Umbilical cord (tissue), 1 donor: ENCODE measurements at regions not wholly inside any gene's neighbourhood (a gene's known extent, or its start where the extent isn't known, plus 50 kb on each side); places are given as distances from the start of the nearest gene placed in this dataset.

ENCODE experiments used
- DNase-seq: peaks from one replicate; pipeline ENCODE4 v3.0.0-alpha.2; 2015; ENCODE audit warnings: low spot score

DNA sequence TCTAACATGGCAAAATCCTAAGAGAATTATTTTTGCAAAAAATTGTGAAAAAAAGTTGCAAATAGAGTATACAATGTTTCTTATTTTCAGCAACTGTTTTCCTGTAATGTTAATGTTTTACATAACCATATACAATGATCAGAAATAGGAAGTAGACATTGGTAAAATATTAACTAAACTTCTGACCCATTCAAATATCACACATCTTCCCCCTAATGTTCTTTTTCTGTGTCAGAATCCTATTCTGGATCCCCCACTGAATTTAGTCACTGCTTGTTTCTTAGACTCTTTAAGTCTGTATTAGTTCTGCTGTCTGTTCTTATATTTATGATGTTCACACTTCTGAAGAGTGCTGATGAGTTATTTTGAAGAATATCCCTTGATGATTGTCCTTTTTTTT, 62.0 kb downstream of the HFE start:
- DNase-seq, result no peak

DNA sequence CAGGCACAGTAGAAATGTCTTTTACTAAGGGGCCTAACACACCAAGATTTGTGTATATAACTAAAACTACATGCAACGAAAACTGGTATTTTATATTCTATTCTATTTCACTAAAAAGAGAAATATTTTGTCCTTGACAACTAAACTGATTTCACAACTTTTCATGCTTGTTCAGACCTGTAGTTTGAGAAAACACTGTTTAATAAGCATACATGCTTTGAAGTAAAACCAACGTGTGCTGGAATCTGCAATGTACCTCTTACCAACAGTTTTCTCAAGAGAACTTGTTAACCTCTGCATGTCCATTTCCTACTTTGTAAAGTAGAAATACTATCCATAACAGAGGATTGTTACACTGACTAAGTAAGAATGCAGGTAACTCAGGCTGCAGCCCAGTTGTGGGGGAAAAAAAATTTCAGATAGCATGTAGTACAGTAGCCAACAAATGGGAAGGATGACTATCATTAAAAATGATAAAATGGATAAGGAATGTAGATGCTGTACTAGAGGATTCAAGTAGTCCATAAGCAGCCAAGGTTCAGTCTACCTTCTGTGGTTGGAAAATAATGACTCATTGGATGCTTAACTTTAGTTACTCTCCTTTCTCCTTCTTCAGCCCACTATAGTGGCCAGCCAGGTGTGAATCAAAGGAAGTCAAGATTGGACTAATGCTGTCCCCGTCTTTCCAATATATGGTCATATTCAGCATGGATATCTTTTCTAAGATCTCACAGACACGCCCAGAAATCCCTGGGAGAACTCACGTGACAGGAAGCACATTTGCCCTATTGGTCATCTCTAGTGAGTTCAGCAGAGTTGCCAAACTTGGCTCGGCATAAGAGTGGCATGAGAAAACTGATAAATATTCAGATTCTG, 65.2 kb downstream of the HFE start:
- peak; percentile 40 for DNase-seq

DNA sequence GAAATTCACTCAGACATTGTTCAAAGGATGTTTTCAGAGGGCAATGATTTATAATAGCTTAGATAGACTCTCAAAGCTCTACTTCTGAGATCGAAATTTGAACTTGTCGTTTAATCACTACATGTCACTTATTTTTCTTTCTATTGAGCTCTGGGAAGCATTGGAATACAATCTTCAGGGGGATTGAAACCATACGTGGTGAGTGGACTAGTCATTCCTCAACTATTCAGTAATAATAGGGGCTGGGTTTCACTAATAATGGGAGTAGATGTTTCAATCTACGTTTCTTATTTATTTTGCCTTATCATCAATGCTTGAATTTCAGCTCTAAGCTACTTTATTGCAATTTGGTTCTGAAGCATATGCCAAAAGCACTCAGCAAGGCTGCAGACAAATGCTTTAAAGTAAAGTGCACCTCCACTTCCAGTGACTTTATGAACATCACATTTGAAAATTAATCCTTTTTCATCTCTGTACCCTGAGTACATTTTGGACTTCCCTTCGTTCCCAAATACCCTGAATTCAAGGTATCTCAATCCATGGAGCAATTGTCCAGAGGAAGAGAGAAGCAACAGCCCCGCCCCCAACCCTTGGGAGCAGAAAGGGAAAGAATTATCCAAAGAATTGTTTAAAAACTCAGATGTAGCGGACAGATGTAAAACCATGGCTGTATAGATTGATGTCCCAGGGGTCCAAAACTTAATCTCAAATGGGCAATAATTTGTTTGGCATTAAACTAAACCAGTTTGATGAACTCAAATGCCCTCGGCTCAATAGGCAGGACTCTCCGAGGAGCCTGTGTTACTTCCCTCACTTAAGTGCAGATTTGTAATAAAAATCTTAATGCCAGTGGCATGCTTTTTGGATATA, 68.1 kb downstream of the HFE start:
- DNase-seq, result peak; percentile 61

DNA sequence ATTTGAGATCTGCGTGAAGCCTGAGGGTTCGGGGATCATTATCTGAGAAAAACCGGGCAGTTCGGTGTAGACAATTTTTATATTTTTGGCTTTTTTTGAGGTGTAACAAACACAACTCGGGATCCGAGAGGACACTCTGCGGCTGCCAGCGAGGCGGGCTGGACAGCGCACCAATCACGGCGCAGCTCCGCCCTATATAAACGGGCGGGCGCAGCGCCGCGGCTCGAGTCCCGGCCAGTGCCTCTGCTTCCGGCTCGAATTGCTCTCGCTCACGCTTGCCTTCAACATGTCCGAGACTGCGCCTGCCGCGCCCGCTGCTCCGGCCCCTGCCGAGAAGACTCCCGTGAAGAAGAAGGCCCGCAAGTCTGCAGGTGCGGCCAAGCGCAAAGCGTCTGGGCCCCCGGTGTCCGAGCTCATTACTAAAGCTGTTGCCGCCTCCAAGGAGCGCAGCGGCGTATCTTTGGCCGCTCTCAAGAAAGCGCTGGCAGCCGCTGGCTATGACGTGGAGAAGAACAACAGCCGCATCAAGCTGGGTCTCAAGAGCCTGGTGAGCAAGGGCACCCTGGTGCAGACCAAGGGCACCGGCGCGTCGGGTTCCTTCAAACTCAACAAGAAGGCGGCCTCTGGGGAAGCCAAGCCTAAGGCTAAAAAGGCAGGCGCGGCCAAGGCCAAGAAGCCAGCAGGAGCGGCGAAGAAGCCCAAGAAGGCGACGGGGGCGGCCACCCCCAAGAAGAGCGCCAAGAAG, 69.0 kb downstream of the HFE start:
- peak; percentile 92 for DNase-seq

DNA sequence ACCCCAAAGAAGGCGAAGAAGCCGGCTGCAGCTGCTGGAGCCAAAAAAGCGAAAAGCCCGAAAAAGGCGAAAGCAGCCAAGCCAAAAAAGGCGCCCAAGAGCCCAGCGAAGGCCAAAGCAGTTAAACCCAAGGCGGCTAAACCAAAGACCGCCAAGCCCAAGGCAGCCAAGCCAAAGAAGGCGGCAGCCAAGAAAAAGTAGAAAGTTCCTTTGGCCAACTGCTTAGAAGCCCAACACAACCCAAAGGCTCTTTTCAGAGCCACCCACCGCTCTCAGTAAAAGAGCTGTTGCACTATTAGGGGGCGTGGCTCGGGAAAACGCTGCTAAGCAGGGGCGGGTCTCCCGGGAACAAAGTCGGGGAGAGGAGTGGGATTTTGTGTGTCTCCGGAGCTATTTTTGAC, 69.6 kb downstream of the HFE start:
- no peak for DNase-seq

DNA sequence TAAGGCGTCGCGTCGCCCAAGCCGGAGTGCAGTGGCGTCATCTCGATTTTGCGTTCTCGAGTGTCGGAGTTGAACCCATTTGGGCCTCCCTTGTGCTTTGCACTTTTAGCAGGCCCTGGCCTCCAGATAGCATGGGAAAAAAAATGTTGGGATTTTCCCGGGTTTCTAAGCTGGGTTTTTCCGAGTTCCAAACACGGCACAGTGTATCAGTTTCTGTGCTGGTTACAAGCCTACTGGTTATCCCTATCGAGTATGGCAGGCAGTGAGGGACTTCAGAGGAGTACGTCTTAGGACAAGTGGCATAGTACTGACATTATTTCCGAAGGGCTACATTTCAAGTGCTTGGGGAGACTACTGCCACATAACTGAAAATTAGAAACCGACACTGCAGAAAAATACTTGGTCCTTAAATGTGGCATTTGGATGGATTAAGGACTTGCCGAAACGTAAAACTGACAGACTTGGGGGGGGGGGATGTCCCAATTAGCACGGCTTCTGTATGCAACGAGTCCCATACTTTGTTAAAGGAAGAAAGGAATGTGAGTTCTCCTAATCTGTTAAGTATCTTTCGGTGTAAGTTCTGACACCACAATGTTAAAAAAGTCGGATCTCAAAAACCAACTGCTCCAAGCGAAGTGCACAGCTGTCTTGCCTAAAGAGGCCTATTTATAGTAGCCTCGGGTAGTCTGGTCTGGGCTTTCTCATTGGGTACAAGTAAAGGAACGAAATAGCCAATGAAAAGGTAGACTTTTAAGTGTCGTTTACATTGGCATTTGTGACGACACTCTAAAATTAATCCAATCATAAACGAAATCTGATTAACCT, 70.2 kb downstream of the HFE start:
- peak; percentile 99 for DNase-seq

DNA sequence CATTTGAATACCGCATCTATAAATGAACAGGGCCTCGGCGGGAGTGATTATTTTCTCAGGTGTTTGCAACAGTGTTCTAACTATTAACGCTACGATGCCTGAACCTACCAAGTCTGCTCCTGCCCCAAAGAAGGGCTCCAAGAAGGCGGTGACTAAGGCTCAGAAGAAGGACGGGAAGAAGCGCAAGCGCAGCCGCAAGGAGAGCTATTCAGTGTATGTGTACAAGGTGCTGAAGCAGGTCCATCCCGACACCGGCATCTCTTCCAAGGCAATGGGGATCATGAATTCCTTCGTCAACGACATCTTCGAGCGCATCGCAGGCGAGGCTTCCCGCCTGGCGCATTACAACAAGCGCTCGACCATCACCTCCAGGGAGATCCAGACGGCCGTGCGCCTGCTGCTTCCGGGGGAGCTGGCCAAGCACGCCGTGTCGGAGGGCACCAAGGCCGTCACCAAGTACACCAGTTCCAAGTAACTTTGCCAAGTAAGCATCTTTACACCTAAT, 70.9 kb downstream of the HFE start:
- DNase-seq, result no peak

DNA sequence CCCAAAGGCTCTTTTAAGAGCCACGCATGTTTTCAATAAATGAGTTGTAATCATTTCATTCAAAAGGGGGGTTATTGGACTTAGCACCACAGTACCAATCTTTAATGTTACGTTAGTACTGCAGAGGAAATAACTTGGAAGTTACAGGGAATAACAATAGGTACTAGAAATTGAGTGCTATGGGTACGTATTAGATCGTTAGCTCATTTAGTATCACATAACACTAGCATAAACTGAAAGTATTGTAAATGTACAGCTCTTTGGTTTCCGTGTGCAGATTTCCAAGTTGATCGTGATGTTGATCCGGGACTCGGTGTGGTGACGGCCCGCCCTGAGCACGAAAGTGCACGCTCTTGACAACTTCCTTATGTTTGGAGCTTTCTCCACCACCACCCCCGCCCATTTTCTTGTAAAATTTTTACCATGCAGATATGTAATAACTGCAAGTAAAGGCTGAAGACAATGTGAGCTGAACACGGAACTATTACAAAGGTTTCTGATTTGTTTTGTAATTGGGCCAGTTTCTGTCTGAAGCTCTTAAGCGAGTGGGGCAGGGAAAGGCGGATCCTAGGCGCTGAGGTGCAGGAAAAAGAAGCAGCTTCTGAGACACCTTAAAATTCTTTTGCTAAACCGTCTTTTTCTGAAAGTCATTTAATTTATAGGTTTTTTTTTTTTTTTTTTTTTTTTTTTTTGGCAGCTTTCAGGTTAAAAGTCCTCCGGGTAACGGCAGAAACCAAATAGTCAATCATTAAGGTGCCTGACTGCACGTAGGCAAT, 71.5 kb downstream of the HFE start:
- DNase-seq, result peak; percentile 81

DNA sequence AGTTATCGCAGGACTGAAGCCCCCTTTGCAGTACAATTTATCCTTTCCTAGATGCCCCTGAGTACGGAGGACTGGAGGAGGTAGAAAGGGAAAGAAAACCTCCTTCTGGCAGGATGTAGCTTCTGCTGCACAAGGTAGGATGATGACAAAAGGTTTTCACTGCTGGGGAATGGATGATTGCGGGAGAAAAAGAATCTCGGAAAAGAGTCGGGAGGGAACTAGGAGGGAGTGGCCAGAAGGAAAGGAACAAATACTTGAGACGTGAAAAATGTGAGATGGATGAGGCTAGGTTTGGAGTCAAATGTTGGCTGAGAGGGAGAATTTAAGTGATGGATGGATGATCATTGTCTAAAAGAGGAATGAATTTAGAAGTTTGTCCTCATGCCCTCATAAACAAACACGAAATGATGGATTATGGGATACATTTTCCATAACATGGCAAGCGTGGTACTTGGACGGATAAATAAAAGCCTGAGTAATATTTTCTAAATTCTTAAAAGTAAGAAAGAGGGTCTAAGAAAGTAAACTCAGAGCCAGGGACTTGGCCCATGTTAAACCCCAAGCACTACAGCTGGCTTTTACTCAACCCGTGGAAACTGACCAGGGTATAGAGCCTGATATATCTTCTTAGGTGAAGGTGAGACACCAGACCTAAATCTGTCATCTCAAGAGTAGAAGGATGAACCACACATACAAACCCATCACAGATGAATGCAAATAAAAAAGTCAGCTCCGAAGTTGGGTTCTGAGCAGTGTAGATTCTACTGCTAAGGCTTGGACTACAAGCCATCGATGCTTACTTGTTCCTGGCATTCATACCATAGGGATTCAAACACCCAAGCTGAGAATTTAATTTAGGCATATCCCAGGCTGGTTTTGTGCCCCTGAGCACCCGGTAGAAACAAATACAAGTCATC, 72.4 kb downstream of the HFE start:
- DNase-seq, result peak; percentile 56

DNA sequence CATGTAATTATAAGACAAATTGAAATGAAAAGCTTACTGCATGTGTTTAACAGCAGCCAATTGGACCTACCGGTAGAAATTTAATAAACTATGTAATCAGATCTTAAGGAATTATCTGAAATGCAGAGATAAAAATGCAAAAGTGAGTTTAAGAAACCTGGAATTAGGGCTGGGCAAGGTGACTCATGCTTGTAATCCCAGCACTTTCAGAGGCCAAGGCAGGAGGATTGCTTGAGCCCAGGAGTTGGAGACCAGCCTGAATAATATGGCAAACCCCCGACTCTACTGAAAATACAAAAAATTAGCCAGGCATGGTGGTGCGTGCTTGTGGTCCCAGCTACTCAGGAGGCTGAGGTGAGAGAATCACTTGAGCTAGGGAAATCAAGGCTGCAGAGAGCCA, 74.1 kb downstream of the HFE start:
- DNase-seq, result no peak

DNA sequence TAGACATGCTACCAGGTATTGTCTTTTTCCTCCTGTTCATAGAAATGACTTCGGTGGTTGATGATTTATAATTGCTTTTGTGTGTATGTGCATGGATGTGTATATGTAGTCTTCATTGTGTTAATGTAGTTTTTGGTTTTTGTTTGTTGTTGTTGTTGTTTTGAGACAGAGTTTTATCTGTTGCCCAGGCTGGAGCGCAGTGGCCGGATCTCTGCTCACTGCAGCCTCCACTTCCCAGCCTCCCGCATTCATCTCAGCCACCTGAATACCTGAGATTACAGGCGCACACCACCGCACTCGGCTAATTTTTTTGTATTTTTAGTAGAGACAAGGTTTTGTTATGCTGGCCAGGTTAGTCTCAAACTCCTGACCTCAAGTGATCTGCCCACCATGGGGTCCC, 75.2 kb downstream of the HFE start:
- DNase-seq, result no peak

DNA sequence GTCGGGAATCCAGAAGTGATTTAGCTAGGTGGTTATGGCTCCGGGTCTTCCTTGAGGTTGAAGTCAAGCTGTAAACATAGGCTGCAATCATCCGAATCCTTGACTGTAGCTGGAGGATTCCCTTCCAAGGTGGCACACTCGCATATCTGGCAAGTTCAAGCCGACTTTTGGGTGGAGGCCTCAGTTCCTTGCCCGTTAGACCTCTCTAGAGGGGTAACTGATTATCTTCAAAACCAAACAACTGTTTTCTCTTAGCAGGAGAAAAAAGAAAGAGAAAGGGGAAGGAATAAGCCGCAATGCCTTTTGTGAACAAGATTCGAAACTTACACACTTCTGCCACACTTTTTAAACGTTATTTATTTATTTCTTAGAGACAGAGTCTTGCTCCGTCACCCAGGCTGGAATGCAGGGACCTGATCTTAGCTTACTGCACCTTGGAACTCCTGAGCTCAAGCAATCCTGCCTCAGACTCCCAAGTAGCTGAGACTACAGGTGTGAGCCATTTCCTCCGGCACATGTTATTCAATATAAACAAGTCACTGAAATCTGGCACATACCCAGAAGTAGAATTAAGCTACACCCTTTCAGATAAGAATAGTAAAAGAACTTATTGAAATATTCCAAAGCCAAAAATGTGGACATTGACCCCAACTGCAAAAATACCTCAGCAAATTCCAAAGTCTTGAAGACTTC, 76.3 kb downstream of the HFE start:
- no peak for DNase-seq

DNA sequence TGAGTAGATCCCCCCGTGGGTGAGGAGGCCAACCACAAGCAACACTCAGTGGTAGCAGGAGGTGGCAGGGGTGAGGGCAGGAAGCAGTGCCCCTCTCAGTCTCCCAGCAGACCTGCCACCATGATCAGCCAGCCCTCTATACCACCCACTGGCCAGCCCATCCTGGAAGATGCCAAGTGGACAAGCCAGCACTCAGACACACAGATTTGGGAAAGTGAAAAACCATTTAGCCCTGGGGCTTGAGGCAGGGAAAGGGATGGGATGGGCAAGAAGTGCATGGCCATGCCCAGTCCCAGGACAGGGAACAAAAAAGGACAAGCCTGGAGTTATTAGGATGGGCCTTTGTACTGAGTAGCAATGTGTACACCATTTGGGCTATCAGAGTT, 76.9 kb downstream of the HFE start:
- DNase-seq, result no peak

DNA sequence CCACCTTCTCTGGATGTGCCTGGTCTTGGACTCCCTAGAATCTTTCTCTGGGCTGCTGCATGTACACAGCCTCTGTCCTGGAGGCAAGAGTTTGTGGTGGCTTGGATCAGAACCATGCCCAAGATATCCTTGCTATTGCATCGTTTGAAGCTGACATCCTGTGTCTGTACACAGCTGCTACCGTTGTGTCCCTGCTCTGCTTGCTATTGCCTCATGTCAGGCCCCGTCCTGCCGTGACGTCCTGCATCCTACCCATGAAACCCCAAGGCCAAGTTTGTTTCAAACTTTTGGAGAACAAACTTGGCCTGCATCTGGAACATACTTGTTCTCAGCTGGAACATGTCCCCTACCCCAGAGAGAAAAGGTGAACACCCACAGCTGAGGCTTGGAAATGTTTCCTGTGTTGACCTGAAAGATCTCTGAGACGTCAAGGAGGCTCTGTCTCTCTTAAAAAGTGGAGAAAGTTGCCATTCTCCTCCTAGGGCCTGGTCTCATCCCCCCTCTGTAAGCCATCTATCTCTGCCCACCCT, 78.1 kb downstream of the HFE start:
- no peak for DNase-seq

DNA sequence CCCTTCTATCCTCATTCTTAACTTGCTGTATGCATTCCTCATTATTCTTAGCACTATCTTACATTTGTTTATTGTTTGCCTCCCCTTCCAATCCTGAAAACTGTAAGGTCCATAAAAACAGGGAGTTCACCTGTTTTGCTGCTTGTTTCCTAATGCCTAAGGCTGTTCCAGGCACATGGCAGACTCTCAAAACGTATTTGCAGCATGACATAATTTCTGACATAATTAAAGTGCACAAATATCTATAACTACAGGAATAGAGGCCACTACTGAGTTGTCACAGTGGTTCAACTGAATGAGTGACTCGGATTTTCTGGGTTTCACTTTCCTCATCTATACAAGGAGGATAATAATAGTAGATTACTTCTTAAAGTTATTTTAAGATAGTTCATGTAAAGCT, 83.0 kb downstream of the HFE start:
- no peak for DNase-seq

DNA sequence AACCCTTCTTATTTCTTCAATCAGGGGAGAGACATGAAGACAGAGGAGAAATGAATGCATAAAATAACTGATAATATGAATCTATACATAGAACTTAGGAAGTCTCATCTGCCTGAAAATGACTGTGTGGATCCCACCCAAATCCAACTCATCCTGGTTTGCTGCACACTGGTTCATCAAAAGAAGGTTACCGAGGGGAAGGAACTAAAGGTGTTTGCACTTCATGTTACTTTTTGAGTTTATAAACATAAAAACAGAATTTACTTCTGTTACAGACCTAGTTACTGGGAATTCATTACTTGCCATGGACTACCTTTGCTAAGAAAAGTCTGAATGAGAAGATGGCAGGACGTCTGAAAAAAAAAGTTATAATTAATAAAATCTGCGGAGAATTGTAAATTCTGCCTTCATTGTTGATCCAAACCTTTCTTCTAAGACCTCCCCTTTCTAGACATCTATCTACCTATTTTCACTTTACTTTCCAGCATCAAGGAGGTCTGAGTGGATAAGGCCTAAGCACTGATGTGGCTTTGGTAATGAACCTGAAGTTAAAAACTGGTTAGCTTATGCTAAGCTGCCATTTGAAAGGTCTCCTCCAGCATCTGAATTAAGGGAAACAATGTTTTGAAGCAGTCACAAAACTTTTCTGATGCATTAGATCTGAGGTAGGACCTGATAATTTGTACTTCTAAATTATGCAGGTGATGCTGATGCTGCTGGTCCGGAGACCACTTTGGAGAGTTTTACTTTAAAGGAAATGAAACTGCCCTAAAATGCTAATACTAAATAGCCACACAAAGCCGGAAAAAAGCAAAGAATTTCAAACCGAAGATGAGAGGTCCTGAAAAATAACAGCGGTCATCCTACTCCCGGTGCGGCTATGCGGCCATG, 84.0 kb downstream of the HFE start:
- no peak for DNase-seq

DNA sequence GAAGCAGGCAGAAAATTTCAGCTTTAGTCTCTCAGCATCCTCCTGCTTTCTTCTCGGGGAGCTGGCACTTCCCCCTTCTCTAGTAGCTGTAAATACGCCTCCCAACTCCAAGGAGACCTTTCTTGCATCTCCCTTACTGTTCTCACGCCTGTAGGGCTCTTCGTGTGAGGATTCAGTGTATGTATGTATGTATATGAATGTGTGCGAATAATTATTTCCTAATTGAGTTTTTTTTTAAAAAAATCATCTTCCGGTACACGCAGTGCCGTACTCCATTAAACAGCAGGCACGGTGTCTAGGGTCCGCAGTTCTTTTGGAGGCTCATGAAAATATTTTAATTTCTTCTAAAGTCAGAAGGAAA, 85.4 kb downstream of the HFE start:
- DNase-seq, result peak; percentile 74

DNA sequence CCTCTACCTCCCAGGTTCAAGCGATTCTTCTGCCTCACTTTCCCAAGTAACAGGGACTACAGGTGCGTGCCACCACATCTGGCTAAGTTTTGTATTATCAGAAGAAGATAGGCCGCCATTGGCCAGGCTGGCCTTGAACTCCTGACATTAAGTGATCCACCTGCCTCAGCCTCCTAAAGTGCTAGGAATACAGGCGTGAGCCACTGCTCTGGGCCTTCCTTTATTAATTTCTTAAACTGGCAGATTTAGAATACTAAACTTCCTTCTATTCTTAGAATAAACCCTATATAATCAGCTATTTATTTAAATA, 86.6 kb downstream of the HFE start:
- DNase-seq, result no peak
